HG03045 (cell line): ENCODE measurements at regions not wholly inside any gene's neighbourhood (a gene's known extent, or its start where the extent isn't known, plus 50 kb on each side); places are given as distances from the start of the nearest gene placed in this dataset.

Source experiments
- ATAC-seq: cut with Tn5 transposase; IDR thresholded peaks from one replicate; pipeline ENCODE4 v1.9.1; 2021; ENCODE audit warnings: mild to moderate bottlenecking, moderate library complexity; ENCODE audit not compliant: unreplicated experiment

DNA sequence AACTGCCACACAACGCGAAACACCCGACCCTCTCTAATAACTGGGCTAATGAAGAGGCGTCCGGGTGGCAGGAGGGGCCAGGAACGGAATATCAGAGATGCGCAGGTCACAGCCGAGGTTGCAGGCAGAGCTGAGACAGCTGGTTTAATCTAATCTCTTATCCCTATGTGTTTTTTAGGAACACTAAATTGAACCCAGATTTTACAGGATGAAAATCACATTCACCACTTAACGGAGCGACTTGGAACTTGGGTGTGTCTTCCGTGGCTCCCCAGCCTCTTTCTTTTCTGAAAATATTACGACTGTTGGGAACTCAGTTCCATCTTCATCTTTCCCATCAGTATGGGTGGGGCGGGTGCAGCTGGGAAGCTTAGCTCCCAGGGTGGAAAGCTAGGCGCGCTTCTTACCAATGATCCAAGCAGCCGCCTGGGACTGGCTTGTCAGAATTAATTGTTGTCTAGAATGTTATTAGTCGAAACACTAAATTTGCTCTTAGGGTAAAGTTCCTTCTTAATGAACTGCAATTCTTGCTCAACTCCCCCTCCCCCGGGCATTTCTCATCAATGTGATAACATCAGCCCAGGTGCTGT lies 92.5 kb downstream of the IRX2 start:
- ATAC-seq: no peak

DNA sequence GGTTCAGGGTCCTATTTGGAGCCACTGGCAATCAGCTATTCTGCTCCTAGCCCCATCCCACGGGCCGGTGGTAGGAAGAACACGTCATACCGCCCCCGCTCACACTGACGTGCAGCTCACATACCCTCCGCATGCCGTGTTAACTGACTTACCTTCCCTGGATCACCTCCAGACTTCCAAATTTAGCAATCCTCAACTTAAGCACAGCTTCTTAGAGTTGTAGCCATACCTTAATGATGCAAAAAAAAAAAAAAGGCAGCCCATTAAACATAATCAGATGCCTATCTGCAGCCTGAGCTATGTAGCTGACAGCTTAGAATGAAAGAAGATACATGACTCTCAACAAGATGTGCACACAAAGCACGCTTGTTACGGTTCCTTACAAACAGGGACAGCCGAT lies 93.0 kb downstream of the IRX2 start:
- no peak for ATAC-seq

DNA sequence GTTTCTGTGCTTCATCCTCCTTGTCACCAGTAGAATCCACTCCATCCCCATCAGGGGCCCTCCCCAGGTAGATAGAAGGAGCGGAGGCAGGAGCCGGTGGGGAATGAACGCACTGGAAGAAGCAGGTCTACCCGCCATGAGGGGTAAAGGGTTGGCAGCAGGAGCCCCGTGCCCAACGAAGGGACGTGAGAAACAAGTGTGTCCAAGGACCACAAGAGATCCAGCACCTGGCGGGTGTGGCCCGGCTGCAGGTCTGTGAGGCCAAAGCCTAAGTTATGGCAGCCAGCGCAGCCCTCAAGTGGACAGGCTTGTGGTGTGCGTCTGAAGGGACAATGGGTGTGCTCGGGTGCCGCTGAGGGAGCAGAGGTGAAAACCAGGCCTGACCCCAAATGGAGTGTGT lies 94.3 kb downstream of the IRX2 start:
- no peak for ATAC-seq

DNA sequence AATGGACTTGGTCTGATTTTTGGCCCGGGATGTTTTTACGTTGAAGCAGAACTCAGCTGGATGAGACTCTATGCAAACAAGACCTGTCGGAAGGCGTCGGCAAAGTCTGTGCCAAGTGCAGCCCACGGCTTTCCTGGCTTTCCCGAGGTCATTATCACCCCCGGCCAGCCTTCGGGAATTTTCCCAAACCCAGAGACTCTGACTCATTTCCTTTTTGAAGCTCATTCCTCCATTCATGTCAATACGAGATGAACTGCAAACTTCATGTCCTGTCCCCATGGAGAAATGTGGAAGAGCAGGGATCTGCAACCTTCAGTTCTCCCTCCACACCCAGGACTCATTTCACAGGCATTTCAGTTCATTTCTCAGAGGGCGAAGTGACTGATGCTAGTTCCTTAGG lies 95.3 kb downstream of the IRX2 start:
- ATAC-seq: no peak

DNA sequence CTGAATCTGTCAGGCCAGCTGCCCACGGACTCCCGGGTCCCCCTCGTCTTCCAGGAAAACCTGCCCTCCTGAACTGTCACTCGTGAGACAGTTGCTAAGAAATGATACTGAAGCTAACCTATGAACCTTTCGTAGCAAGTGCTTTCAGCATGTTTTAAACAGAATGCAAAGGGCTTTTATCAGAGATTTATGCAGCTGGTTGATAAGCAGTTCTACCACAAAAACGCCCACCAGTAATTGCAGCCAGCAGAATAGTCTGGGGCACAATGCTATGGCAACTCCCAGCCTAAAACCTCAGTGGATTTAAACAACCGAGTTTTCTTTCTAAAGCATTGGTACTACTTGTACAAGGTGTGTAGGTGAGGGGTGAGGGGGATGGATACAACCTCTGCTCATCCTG lies 97.5 kb downstream of the IRX2 start:
- ATAC-seq: no peak

DNA sequence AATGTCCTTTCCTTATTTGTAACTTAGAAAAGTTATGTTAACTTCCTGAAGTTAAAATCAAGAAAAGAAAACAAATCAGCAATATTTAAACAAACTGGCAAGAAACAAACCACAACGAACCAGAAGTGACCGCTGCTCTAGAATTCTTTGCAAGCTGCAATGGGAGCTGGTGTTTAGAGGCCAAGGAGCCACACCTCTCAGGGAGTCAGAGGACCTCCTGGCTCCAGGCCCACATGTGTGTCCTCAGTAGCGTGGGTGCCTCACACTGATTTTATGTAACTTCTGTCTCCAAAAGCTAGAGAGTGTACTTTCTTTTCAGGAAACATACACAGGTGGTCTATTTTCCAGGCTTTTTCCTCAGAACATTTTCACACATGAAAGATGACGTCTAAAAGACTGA lies 100.4 kb downstream of the IRX2 start:
- ATAC-seq: no peak

DNA sequence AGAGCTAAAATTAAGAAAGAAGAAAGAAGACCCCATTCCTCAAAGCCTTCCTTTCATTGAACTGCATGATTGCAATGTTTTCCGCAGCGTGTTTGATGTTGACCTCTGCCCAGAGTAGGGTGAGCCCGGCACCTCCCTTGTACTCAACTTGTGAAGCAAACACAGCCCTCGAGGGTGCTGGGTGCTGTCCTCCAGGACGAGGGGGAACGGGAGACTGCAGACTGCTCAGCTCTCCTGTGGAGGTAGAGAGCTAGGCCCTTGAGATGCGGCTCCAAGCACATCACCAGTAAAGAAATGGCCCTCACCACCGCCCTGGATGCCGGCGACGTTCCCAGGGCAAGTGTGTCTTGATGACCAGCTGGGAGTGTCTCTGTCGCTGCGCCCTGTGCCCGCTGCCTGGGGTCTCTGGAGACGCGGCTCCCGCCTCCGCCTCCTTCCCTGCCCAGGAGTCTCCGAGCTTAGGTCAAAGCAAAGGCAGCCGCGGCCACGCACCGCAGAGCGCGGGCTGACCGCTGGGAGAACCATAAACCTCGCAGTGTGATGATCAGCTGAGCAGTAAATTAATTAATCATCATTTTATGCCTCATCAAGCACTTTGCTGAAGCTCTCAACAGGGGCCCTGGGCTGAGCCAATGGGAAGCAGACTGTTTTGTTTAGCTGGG lies 108.7 kb downstream of the IRX2 start:
- no peak for ATAC-seq

DNA sequence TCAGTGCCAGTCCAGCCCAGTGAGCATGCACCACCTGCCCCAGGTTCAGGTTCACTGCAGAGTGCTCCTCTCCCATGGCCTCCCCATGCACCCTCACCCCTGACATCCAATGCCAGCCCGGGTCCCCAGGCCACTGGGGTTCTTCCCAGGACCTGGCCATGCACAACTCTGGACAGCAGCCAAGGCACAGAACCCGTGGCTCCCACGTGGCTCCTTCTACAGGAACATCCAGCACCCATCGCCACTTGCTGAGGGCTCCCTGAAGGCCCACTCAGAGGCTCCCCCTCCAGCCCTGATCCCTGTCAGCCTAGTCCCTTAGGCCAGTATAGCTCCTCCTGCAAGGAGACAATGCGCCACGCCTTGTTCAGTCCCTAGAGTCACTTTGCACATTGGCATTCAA lies 110.8 kb downstream of the IRX2 start:
- ATAC-seq: no peak

DNA sequence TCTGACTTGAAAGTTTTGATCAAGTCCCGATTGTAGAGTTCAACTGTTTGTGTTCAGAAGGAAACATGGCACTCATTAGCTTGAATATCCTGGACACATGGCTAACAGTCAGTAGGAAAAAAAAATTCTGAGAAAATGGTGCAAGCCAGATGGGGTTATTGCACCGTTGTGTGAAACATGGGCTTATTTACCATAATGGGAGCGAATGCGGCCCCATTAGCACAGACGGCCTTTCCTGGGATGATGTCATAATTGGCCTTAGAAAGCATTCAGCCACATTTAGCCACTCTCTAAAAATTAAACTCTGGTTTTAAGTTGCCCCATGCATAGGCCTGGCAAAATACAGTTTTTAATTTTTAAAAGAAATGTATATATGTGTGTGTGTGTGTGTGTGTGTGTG lies 112.1 kb downstream of the IRX2 start:
- ATAC-seq: no peak

DNA sequence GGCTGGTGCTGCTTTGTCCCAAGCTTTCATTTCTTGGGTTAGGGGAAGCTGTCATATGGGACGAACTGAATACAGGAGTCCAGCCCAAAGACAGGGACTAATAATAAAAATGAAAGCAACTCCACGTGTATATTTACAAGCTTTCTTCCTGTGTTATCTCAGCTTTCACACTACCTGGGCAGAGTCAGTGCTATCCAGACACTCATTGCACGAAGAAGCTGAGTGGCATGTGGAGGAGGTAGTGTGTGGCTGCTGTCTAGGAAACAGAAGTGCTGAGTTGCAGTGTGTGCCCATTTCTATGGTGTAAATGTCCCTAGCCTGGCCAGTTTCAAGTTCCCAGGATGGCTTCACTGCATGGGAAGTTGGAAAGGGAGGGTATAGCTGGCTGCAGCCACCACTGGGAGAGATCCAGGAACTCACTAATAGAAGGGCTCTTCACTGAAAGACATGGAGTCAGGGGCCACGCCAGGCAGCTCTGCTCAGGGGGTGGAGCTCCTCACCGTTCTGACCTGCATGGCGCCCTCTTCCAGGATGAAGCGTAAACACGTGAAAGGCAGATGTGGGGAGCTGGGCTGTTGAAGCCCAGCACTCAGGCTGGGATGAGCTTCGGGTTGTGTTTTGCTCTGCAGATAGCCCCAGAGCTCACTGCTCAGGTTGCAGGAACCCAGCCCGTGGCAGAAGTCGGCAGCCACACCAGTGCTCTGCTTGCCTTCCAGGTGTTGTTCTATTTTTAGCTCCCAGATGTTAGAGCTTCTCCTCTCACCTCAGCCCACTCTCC lies 116.9 kb downstream of the IRX2 start:
- ATAC-seq: no peak

DNA sequence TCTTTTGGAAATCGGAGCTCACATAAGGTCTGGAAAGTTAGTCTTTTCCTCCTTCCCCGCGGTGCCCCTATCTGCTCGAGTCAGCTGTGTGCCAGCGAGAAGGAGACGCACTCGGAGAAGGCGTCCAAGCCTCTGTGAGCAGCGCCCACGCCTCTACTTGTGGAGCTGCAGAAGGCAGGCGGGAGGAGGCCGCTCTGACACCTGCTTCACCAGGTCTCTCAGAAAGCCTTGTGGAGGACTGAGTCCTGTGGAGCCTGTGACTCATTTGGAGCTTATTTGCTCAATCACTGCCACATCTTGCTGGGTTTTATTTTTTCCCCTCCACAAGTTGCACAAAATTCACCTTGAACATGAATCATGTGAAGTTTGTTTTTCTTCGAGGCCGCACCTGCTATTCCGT lies 117.5 kb downstream of the IRX2 start:
- ATAC-seq: no peak

DNA sequence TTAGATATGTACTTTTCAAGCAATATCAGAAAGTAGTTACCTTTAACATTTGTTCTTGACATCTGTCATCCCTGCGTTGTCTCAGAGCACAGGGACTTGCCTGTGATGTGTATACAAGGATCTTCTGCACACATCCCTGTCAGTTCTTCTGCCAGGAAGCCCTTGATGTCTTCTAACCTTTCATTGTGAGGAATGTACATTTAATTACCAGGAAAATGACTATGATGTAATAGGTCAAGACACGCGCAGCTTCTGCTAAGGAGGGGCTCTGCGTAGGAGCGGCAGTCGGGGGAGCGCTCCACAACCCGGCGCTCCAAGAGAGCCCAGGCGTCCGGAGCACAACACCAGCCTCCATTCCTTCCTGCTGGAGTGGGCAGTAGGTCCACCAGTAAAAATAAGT lies 119.7 kb downstream of the IRX2 start:
- no peak for ATAC-seq

DNA sequence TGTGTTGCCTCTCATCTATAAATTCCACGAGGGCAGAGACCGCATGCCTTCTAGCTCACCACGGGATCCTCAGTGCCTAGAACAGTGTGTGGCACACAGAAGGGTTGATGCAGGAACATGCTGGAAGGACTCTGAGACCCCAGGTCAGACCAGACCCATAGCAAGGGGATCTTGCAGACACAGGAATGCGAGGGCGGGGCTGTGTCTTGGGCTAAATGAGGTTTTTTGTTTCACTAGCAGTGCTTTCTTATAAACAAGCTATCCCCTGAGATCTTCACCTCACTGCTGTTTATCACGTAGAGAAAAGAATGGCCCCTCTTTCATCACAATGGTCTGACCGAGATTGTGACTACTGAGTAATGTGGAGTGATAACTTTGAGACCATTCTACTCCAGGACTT lies 122.4 kb downstream of the IRX2 start:
- ATAC-seq: no peak

DNA sequence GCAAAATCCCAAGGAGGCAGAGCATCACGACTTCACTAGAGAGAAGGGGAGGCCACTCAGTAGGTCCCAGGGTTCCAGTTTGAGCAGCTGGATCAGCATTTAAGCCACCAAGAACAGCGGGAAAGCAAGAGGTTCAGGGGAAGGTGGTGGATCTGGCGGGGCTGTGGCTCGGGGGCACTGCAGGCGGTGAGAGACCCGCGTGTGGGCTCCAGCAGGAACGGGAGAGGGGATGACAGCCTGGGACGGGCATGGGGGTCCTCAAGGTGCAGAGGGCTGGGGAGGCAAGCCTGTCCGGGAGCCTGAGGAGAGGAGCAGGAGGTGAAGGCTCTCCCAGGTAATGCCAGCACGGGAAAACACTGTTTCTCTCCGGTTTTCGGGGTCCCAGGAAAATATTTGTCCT lies 123.6 kb downstream of the IRX2 start:
- no peak for ATAC-seq

DNA sequence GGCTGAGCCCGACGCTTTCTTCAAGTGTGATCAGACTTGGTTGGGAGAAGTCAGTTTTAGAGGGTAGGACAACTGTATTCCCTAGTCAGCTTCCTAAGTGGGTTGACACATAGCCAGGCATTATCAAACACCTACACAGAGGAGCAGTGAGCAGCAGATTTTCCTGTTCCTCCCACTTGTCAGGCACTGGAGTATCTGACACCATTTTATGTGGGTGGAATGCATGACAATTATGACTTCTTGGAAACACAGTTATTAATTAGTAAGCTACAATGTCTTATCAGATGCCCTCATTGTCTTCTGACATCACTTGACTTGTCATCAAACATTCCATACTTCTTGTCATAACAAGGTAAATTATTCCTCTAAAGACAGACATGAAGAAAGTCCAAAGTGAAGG lies 124.9 kb downstream of the IRX2 start:
- no peak for ATAC-seq

DNA sequence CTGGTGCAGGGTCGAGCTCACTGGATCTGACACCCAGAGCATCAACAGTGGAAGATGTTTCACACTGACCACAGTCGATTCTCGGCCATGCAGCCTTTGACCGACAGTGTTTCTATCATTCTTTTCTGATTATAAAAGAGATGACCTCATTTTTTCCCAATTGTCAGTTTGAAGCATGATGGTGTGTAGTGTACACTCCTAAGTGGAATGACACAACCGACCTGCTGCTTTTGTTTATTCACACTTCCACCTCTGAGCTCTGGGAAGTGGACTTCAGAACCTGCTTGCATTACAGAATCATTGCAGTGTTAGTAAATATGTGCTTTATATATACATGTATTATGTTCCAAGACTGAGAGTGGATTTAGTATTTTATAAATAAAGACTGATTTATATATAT lies 128.6 kb downstream of the IRX2 start:
- no peak for ATAC-seq

DNA sequence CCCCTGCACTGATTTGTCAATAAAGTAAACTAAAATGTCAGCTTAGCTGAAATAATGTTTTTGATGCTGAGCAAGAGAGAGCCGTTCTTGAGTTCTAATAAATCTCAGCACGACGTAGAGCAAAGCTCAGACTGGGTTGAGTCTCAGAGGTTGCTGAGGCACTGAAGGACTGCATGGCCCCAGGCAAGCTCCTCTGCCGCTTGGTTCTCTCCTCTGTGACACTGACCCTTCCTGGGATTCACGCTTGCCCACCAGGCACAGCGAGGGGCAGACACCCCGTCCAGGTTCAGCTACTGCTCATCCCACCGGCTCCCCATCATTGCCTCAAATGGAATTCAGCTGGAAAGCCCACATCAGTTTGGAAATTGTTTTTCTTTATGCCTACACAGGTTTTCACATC lies 129.8 kb downstream of the IRX2 start:
- no peak for ATAC-seq

DNA sequence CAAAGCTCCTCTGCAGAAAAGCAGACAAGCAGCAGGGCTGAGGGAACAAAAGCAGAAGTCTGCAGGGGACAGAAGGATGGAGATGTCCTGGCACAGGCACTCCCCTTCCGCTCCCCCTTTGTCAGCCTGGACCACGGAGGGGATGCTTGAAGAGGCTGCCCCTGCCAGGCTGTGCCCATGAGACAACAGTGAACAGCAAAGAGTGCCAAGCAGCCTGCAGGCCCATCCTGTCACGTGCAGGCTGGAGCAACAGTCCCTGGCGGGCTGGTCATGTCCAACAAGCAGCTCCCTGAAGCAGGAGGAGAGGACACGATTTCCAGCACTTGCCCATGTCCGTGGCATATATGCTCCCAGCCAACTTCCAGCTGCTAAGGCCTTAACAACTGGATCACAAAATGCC lies 132.3 kb downstream of the IRX2 start:
- ATAC-seq: no peak

DNA sequence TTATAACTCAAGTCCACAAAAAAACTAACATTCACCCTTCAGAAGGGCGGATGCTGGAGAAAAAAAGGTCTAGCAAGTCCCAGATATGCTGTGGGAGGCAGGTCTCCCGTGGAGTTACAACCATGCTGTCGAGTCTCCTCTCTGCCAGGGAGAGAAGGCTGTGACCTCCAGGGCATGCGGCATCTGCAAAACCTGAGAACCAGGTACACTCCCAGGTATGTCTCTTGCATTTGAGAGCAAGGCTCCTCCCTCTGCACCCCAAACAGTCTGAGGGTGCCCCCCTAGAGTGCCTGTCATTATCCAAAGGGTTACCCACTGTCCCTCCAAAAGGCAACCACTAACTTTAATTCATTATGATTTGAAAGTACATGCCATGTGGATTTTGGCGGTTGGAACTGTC lies 134.0 kb downstream of the IRX2 start:
- no peak for ATAC-seq

DNA sequence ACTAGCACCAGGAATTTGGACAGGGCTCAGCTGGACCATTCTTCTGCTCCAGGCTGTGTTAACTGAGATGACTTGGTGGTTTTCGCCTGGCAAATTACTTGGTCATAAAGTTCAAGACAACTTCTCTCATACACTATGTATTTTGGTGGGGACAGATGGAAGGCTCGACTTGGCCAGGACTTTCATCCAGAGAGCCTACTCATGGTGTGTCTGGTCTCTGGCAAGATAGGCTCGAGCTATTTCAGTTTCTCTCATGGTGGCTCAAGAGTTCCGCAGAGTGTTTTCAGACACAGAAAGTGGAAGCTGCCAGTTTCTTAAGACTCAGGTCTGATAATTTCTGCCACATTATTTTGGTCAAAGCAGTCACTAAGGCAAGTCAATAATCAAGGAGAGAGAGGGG lies 135.6 kb downstream of the IRX2 start:
- ATAC-seq: no peak

DNA sequence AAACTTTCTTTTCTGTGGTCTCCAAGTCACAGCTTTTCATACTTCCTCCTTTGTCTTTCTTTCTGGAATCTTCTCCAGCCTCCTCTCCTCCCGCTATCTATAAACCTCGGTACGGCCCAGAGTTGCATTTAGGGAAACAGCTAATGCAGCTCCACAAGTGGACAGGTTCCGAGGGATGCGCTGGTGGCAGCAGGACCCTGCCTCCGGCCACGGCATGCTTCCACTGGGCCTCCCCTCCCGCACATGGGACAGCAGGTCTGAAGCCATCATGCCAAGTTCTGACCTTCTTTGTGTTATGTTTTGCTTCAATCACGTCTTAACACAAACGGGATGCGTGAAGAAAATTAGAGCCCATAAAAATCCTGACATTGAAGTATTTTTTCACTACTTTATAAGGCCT lies 136.9 kb downstream of the IRX2 start:
- ATAC-seq: no peak

DNA sequence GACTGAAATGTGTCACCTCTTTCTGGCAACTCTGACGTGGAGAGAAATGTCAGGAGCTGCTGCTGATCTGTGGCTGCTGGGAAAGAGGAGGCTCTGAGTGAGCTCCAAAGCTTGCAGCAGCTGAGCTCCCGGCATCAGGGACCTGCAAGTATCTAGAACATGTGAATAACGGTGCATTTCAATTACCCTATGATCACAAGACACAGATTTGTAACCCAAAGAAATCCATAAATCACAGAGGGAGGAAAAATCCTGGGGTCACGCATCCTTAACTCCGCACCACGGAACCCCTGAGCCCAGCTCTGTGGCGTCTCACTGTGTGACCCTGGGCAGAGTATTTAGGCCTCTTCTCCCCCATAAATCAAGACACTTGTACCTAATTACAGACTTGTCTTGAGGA lies 139.8 kb downstream of the IRX2 start:
- no peak for ATAC-seq

DNA sequence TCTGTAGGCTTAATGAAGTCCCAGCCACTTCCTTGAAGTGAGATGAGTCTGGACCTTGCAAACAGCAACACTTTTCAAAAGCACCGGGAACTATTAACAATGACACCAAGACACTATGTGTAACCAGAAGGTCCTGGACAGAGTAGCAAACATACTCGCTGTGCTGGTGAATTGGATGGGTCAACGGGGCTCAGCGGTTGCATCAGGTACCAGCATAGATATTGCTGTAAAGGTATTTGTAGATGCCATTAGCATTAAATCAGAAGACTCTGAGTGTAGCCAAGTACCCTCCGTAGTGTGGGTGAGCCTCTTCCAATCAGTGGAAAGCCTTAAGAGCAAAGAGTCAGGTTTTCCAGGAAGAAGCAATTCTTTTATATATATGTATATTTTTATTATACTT lies 140.5 kb downstream of the IRX2 start:
- ATAC-seq: no peak
